ENCODE measurements at regions not wholly inside any gene's neighbourhood (a gene's known extent, or its start where the extent isn't known, plus 50 kb on each side); places are given as distances from the start of the nearest gene placed in this dataset.

GRCh38 chr4:163592212-163592611, 97.7 kb downstream of the TMA16 start:
- H3K4me3 Mint-ChIP-seq: no peak overlapping the region
- no peaks in the 10 kb centered on the region for H3K4me1 Mint-ChIP-seq
- H3K27me3 Mint-ChIP-seq (ENCODE audit: low read depth, poor library complexity): no peaks in the 10 kb centered on the region
- no peaks in the 10 kb centered on the region for H3K9me3 Mint-ChIP-seq
- H3K27ac Mint-ChIP-seq: no peak overlapping the region
- no peak for DNase-seq
- H3K36me3 Mint-ChIP-seq (ENCODE audit: low read depth): no peaks in the 10 kb centered on the region
- TF ChIP-seq, protein P1, sequence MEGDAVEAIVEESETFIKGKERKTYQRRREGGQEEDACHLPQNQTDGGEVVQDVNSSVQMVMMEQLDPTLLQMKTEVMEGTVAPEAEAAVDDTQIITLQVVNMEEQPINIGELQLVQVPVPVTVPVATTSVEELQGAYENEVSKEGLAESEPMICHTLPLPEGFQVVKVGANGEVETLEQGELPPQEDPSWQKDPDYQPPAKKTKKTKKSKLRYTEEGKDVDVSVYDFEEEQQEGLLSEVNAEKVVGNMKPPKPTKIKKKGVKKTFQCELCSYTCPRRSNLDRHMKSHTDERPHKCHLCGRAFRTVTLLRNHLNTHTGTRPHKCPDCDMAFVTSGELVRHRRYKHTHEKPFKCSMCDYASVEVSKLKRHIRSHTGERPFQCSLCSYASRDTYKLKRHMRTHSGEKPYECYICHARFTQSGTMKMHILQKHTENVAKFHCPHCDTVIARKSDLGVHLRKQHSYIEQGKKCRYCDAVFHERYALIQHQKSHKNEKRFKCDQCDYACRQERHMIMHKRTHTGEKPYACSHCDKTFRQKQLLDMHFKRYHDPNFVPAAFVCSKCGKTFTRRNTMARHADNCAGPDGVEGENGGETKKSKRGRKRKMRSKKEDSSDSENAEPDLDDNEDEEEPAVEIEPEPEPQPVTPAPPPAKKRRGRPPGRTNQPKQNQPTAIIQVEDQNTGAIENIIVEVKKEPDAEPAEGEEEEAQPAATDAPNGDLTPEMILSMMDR (IDR thresholded peaks at IDR 0.05): no peak

- no peak overlapping the region for H3K27ac Mint-ChIP-seq
- H3K4me3 Mint-ChIP-seq: no peak overlapping the region
- TF ChIP-seq, protein P1 (IDR thresholded peaks at IDR 0.05): no peak
- no peaks in the 10 kb centered on the region for H3K4me1 Mint-ChIP-seq
- no peaks in the 10 kb centered on the region for H3K27me3 Mint-ChIP-seq (ENCODE audit: low read depth, poor library complexity)
- no peak for DNase-seq
- H3K9me3 Mint-ChIP-seq: no peaks in the 10 kb centered on the region
- H3K36me3 Mint-ChIP-seq (ENCODE audit: low read depth): no peaks in the 10 kb centered on the region
Observed at GRCh38 chr4:163595580-163595979, 101.1 kb downstream of the TMA16 start.

DNA sequence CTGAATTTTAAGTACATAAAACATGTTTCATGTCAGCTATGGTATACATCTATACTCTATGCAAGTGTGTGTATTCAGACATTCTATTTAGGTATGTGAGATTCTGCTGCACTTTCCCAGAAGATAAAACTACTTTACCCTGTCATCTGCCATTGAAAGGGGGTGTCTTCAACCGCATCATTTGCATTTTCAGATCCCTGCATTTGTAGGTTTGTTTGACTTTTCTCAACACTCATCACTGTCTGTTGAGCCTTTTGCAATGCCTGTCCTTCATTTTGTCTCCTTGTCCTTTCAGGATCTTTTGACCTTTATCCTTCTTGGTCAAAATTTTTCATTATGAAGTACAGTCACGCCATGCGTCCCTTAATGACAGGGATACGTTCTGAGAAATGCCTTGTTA, 103.5 kb downstream of the TMA16 start:
- no peaks in the 10 kb centered on the region for H3K9me3 Mint-ChIP-seq
- H3K27me3 Mint-ChIP-seq (ENCODE audit: low read depth, poor library complexity): no peaks in the 10 kb centered on the region
- H3K36me3 Mint-ChIP-seq (ENCODE audit: low read depth): no peaks in the 10 kb centered on the region
- H3K27ac Mint-ChIP-seq: no peak overlapping the region
- H3K4me3 Mint-ChIP-seq: no peak overlapping the region
- no peaks in the 10 kb centered on the region for H3K4me1 Mint-ChIP-seq
- TF ChIP-seq, protein P1 (IDR thresholded peaks at IDR 0.05): no peak
- no peak for DNase-seq

- Mint-ChIP-seq H3K4me1 (no peaks in the 10 kb centered on the region), H3K27me3 (ENCODE audit: low read depth, poor library complexity) (no peaks in the 10 kb centered on the region), H3K36me3 (ENCODE audit: low read depth) (no peaks in the 10 kb centered on the region), H3K9me3 (no peaks in the 10 kb centered on the region), H3K27ac (no peak overlapping the region), H3K4me3 (no peak overlapping the region)
- TF ChIP-seq, protein P1 (IDR thresholded peaks at IDR 0.05): no peak
- no peak for DNase-seq
Observed at GRCh38 chr4:163598489-163598888, 104.0 kb downstream of the TMA16 start.

DNA sequence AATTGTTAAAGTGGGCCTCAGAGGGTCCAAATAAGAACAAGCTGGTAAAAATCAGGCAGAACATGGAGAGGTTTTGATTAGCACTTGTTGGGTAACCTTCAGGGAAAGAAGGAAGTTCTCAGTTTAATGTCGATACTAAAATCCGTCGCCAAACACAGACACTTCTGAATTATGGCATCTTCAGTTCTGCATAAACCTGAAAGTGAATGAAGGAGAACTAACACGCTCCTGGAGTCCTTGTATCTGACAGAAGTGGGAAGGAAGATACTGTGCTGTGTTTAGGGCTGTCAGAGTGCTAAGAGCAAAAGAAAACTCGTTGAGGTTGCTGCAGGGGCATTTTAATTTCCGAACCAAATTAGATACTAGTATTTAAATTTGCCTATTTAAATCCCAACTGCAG, 106.2 kb downstream of the TMA16 start:
- Mint-ChIP-seq H3K36me3 (ENCODE audit: low read depth) (no peaks in the 10 kb centered on the region), H3K9me3 (no peaks in the 10 kb centered on the region), H3K4me1 (no peaks in the 10 kb centered on the region), H3K4me3 (no peak overlapping the region), H3K27ac (no peak overlapping the region), H3K27me3 (ENCODE audit: low read depth, poor library complexity) (no peaks in the 10 kb centered on the region)
- TF ChIP-seq, protein P1 (IDR thresholded peaks at IDR 0.05): no peak
- no peak for DNase-seq

DNA sequence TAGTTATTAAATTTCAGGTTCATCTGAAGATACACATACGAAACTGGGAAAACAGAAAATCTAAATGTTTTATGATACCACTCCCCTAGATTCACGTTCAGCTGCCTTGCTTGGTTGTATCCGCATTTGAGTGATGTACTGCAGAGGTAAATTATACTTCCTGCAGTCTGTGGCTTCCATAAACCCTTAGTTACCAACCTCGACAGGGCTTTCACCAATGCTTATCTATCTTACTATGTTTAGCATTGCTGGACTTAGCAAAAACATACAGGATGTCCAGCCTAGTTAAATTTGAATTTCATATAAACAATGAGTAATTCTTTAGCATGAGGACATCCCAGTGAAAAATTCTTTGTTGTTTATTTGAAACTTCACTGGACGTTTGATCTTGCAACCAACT, 108.8 kb downstream of the TMA16 start:
- Mint-ChIP-seq H3K4me1 (no peaks in the 10 kb centered on the region), H3K9me3 (no peaks in the 10 kb centered on the region), H3K4me3 (no peak overlapping the region), H3K27ac (no peak overlapping the region), H3K27me3 (ENCODE audit: low read depth, poor library complexity) (no peaks in the 10 kb centered on the region), H3K36me3 (ENCODE audit: low read depth) (no peaks in the 10 kb centered on the region)
- DNase-seq: no peak
- TF ChIP-seq, protein P1 (IDR thresholded peaks at IDR 0.05): no peak

Measured in nephron progenitor cell (in vitro differentiated cells).